ENCODE measurements at regions not wholly inside any gene's neighbourhood (a gene's known extent, or its start where the extent isn't known, plus 50 kb on each side); places are given as distances from the start of the nearest gene placed in this dataset.

- no peaks in the 10 kb centered on the region for H3K9me2 ChIP-seq (ENCODE audit: insufficient read depth, low read length)
- no peaks in the 10 kb centered on the region for H3K79me2 ChIP-seq (replicated peaks; ENCODE audit: insufficient read depth, low read length)
- H2AFZ ChIP-seq (ENCODE audit: low read depth, low read length) = no peak overlapping the region
- no peaks in the 10 kb centered on the region for H3K9me3 ChIP-seq (ENCODE audit: low read length)
- H3K9ac ChIP-seq (ENCODE audit: low read length) = no peak overlapping the region
- H3K27ac ChIP-seq (ENCODE audit: low read length) = no peak overlapping the region
- H3K4me3 ChIP-seq (ENCODE audit: low read length) = no peak overlapping the region
- TF ChIP-seq EZH2 (IDR thresholded peaks at IDR 0.05; ENCODE audit: borderline replicate concordance, insufficient read depth, low read length, poor library complexity, severe bottlenecking) (no peak), MXI1 (conservative IDR thresholded peaks at IDR 0.05; ENCODE audit: poor library complexity, severe bottlenecking) (no peak)
- H3K27me3 ChIP-seq (ENCODE audit: insufficient read depth, low read depth, low read length) = no peaks in the 10 kb centered on the region
- no peaks in the 10 kb centered on the region for H4K20me1 ChIP-seq (ENCODE audit: insufficient read depth)
- no peaks in the 10 kb centered on the region for H3K36me3 ChIP-seq (ENCODE audit: insufficient read depth, low read length)
- H3F3A ChIP-seq (ENCODE audit: insufficient read depth, low read length, poor library complexity, severe bottlenecking) = no peaks in the 10 kb centered on the region
- H3K4me2 ChIP-seq (ENCODE audit: low read length) = no peak overlapping the region
Measured at GRCh38 chr3:5739299-5739935, 551.9 kb downstream of the EDEM1 start.

- no peaks in the 10 kb centered on the region for H3K36me3 ChIP-seq (ENCODE audit: insufficient read depth, low read length)
- no peaks in the 10 kb centered on the region for H4K20me1 ChIP-seq (ENCODE audit: insufficient read depth)
- no peaks in the 10 kb centered on the region for H3K9me3 ChIP-seq (ENCODE audit: low read length)
- no peak overlapping the region for H3K4me3 ChIP-seq (ENCODE audit: low read length)
- H3K9me2 ChIP-seq (ENCODE audit: insufficient read depth, low read length) = no peaks in the 10 kb centered on the region
- H3K27me3 ChIP-seq (ENCODE audit: insufficient read depth, low read depth, low read length) = no peaks in the 10 kb centered on the region
- no peak overlapping the region for H3K4me2 ChIP-seq (ENCODE audit: low read length)
- no peak overlapping the region for H2AFZ ChIP-seq (ENCODE audit: low read depth, low read length)
- H3F3A ChIP-seq (ENCODE audit: insufficient read depth, low read length, poor library complexity, severe bottlenecking) = no peaks in the 10 kb centered on the region
- H3K27ac ChIP-seq (ENCODE audit: low read length) = no peak overlapping the region
- no peaks in the 10 kb centered on the region for H3K79me2 ChIP-seq (replicated peaks; ENCODE audit: insufficient read depth, low read length)
- no peak overlapping the region for H3K9ac ChIP-seq (ENCODE audit: low read length)
- TF ChIP-seq SMC3 (conservative IDR thresholded peaks at IDR 0.05; ENCODE audit: poor library complexity) (no peak), CTCF (IDR thresholded peaks at IDR 0.05; ENCODE audit: poor library complexity, severe bottlenecking) (no peak), REST (IDR thresholded peaks at IDR 0.05; ENCODE audit: borderline replicate concordance) (no peak), EP300 (conservative IDR thresholded peaks at IDR 0.05; ENCODE audit: poor library complexity, severe bottlenecking) (no peak), POLR2AphosphoS5 (IDR thresholded peaks at IDR 0.05) (no peak)
Measured at GRCh38 chr3:5739949-5740348, 552.4 kb downstream of the EDEM1 start.

- no peaks in the 10 kb centered on the region for H3K36me3 ChIP-seq (ENCODE audit: insufficient read depth, low read length)
- no peaks in the 10 kb centered on the region for H3K9me2 ChIP-seq (ENCODE audit: insufficient read depth, low read length)
- H3K9ac ChIP-seq (ENCODE audit: low read length) = no peak overlapping the region
- TF ChIP-seq RAD21 (conservative IDR thresholded peaks at IDR 0.05) = no peak
- TF ChIP-seq POLR2AphosphoS5 (IDR thresholded peaks at IDR 0.05) = no peak
- no peak for TF ChIP-seq EZH2 (IDR thresholded peaks at IDR 0.05; ENCODE audit: borderline replicate concordance, insufficient read depth, low read length, poor library complexity, severe bottlenecking)
- no peak for TF ChIP-seq TAF1 (IDR thresholded peaks at IDR 0.05; ENCODE audit: low read depth)
- TF ChIP-seq EP300 (conservative IDR thresholded peaks at IDR 0.05; ENCODE audit: poor library complexity, severe bottlenecking) = no peak
- TF ChIP-seq MXI1 (conservative IDR thresholded peaks at IDR 0.05; ENCODE audit: poor library complexity, severe bottlenecking) = no peak
- TF ChIP-seq REST (IDR thresholded peaks at IDR 0.05; ENCODE audit: borderline replicate concordance) = no peak
- TF ChIP-seq SMC3 (conservative IDR thresholded peaks at IDR 0.05; ENCODE audit: poor library complexity) = no peak
- TF ChIP-seq CTCF (IDR thresholded peaks at IDR 0.05; ENCODE audit: poor library complexity, severe bottlenecking) = no peak
- no peak overlapping the region for H3K27ac ChIP-seq (ENCODE audit: low read length)
- H3K79me2 ChIP-seq (replicated peaks; ENCODE audit: insufficient read depth, low read length) = no peaks in the 10 kb centered on the region
- no peaks in the 10 kb centered on the region for H3K9me3 ChIP-seq (ENCODE audit: low read length)
- no peaks in the 10 kb centered on the region for H3F3A ChIP-seq (ENCODE audit: insufficient read depth, low read length, poor library complexity, severe bottlenecking)
- no peak overlapping the region for H3K4me2 ChIP-seq (ENCODE audit: low read length)
- H4K20me1 ChIP-seq (ENCODE audit: insufficient read depth) = no peaks in the 10 kb centered on the region
- no peak overlapping the region for H3K4me3 ChIP-seq (ENCODE audit: low read length)
- H3K27me3 ChIP-seq (ENCODE audit: insufficient read depth, low read depth, low read length) = no peaks in the 10 kb centered on the region
- no peak overlapping the region for H2AFZ ChIP-seq (ENCODE audit: low read depth, low read length)
Measured at GRCh38 chr3:5741017-5741416, 553.5 kb downstream of the EDEM1 start.
